ENCODE measurements at regions not wholly inside any gene's neighbourhood (a gene's known extent, or its start where the extent isn't known, plus 50 kb on each side); places are given as distances from the start of the nearest gene placed in this dataset.

DNA sequence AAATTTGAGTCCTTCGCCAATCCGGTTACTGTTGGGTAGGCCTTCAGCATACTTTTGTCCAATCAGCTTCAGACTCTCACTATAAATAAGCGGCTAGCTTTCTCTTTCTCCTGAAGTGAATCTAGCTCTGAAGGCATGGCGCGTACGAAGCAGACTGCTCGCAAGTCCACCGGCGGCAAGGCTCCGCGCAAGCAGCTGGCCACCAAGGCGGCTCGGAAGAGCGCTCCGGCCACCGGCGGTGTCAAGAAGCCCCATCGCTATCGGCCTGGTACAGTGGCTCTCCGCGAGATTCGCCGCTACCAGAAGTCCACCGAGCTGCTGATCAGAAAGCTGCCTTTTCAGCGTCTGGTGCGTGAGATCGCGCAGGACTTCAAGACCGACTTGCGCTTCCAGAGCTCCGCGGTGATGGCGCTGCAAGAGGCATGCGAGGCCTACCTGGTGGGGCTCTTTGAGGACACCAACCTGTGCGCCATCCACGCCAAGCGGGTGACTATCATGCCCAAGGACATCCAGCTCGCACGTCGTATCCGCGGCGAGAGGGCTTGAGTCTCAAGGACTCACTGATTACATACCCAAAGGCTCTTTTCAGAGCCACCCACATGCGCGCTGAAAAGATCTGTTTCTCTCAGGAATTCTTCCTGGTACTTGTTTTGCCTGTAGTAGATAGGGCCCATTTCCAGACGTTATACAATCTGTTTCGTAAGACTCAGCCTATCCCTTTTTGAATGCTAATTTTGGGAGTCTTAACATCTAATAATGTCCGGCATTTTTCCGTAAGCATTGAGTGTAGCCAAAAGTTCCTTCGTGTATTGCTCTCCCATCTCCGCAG lies 102.0 kb downstream of the OR2B2 start:
- TF ChIP-seq POLR2AphosphoS5 (IDR thresholded peaks at IDR 0.05; ENCODE audit: insufficient read depth, low read depth, low read length): peak; percentile 95
- TF ChIP-seq EZH2 (IDR thresholded peaks at IDR 0.05; ENCODE audit: borderline replicate concordance, low read depth, low read length, severe bottlenecking): no peak
- TF ChIP-seq, protein P1, sequence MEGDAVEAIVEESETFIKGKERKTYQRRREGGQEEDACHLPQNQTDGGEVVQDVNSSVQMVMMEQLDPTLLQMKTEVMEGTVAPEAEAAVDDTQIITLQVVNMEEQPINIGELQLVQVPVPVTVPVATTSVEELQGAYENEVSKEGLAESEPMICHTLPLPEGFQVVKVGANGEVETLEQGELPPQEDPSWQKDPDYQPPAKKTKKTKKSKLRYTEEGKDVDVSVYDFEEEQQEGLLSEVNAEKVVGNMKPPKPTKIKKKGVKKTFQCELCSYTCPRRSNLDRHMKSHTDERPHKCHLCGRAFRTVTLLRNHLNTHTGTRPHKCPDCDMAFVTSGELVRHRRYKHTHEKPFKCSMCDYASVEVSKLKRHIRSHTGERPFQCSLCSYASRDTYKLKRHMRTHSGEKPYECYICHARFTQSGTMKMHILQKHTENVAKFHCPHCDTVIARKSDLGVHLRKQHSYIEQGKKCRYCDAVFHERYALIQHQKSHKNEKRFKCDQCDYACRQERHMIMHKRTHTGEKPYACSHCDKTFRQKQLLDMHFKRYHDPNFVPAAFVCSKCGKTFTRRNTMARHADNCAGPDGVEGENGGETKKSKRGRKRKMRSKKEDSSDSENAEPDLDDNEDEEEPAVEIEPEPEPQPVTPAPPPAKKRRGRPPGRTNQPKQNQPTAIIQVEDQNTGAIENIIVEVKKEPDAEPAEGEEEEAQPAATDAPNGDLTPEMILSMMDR (IDR thresholded peaks at IDR 0.05; ENCODE audit: extremely low read depth in 1 of 2, insufficient read depth in 1 of 2, low read depth in 1 of 2, low read length in 2 of 2): peak in 1 of 2 donors; percentile 25
- TF ChIP-seq JUN (IDR thresholded peaks at IDR 0.05; ENCODE audit: borderline replicate concordance, insufficient read depth, insufficient read length, low read depth): no peak
- peak; percentile 99 for TF ChIP-seq POLR2A (IDR thresholded peaks at IDR 0.05; ENCODE audit: low read depth, low read length)
- TF ChIP-seq, protein P2, sequence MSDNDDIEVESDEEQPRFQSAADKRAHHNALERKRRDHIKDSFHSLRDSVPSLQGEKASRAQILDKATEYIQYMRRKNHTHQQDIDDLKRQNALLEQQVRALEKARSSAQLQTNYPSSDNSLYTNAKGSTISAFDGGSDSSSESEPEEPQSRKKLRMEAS (IDR thresholded peaks at IDR 0.05; ENCODE audit: insufficient read depth, insufficient read length): no peak
- no peak for TF ChIP-seq GATA2 (IDR thresholded peaks at IDR 0.05; ENCODE audit: insufficient read depth, insufficient read length, low read depth, low read length)
- no peak for TF ChIP-seq FOS (IDR thresholded peaks at IDR 0.05; ENCODE audit: borderline replicate concordance, insufficient read depth, low read length)

All from endothelial cell of umbilical vein (primary cell).